Prostate gland (tissue), 2 donors: ENCODE measurements at regions not wholly inside any gene's neighbourhood (a gene's known extent, or its start where the extent isn't known, plus 50 kb on each side); places are given as distances from the start of the nearest gene placed in this dataset.

Experiments
- DNase-seq: peaks from one replicate; pipeline ENCODE4 v3.0.0-alpha.2; 2019; ENCODE audit warnings: low spot score
- H3K27ac ChIP-seq, 2 donors: fragments of 200-600 bp; sonication (generic); 2 replicates each; pipeline ENCODE4 v1.5.1; 2017 to 2019
- H3K27me3 ChIP-seq: fragments of 200-600 bp; sonication (generic); replicated peaks from 2 replicates; pipeline ENCODE4 v1.5.1; 2019; ENCODE audit not compliant: insufficient read depth
- H3K36me3 ChIP-seq, 2 donors: fragments of 200-600 bp; sonication (generic); 1 replicate in 1 of 2; 2 replicates in 1 of 2; pipeline versions ENCODE4 v1.5.1 to v1.8.1; 2017 to 2019
- H3K4me1 ChIP-seq: fragments of 200-600 bp; sonication (generic); replicated peaks from 2 replicates; pipeline ENCODE4 v1.5.1; 2019
- H3K4me3 ChIP-seq, 2 donors: fragments of 200-600 bp; sonication (generic); 2 replicates each; pipeline ENCODE4 v1.5.1; 2017 to 2019
- H3K9me3 ChIP-seq: fragments of 200-600 bp; sonication (generic); 2 replicates; pipeline ENCODE4 v1.5.1; 2017
- POLR2A ChIP-seq: fragments of 450-650 bp; IDR thresholded peaks from one replicate; pipeline ENCODE4 v1.6.1; 2016; ENCODE audit warnings: antibody characterized with exemption, mild to moderate bottlenecking
- POLR2AphosphoS5 ChIP-seq: sonication (generic); formaldehyde crosslinking; IDR thresholded peaks from one replicate; pipeline ENCODE4 v1.6.1; 2017; ENCODE audit warnings: antibody characterized with exemption
- WGBS: methylation state at CpG from one replicate; pipeline ENCODE4 v1.1.5; 2018; 5-methylcytosine and 5-hydroxymethylcytosine counted together
- intact Hi-C: fragments of 100-400 bp; cut with DNase I; formaldehyde crosslinking; loops from one replicate; pipeline ENCODE4 v1.14.2; 2022
- TF ChIP-seq, protein P1 (sequence below), 4 experiments: fragments of 200-600 bp in 2 of 4; fragments of 450-650 bp in 2 of 4; sonication (generic) in 2 of 4; IDR thresholded peaks; 1 replicate in 3 of 4; 2 replicates in 1 of 4; pipeline ENCODE4 v1.5.1; 2016 to 2019; ENCODE audit warnings: antibody characterized with exemption in 4 of 4, mild to moderate bottlenecking in 2 of 4, moderate library complexity in 2 of 4

DNA sequence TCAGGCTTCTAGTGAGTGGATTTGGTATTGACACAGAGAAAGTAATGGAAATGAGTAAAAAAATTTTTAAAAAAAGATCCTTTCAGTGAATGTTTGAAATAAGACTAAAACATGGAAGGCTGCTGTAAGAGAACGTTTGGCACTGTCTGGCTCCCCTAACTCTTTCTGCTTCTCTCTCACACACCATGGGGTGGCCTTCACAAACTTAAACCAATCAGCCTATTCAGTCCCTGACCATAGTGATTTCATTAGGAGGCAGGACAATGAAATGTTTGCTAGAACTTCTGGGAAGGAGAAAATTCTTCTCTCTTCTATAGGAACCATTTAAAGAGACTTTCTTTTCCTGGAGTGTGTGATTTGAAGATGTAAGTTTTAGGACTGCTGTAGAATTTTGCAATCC is 84.2 kb upstream of the GRIN2B start:
- H3K27me3 ChIP-seq: no peaks in the 10 kb centered on the region
- 43% methylated on average over 1 of the region's 1 CpG for WGBS
- no peak overlapping the region for H3K27ac ChIP-seq
- H3K9me3 ChIP-seq: no peaks in the 10 kb centered on the region
- no peaks in the 10 kb centered on the region for H3K36me3 ChIP-seq
- no peak for TF ChIP-seq POLR2AphosphoS5
- TF ChIP-seq, protein P1, sequence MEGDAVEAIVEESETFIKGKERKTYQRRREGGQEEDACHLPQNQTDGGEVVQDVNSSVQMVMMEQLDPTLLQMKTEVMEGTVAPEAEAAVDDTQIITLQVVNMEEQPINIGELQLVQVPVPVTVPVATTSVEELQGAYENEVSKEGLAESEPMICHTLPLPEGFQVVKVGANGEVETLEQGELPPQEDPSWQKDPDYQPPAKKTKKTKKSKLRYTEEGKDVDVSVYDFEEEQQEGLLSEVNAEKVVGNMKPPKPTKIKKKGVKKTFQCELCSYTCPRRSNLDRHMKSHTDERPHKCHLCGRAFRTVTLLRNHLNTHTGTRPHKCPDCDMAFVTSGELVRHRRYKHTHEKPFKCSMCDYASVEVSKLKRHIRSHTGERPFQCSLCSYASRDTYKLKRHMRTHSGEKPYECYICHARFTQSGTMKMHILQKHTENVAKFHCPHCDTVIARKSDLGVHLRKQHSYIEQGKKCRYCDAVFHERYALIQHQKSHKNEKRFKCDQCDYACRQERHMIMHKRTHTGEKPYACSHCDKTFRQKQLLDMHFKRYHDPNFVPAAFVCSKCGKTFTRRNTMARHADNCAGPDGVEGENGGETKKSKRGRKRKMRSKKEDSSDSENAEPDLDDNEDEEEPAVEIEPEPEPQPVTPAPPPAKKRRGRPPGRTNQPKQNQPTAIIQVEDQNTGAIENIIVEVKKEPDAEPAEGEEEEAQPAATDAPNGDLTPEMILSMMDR (IDR thresholded peaks at IDR 0.05): no peak
- no peak for TF ChIP-seq POLR2A
- DNase-seq: no peak
- H3K4me1 ChIP-seq: no peaks in the 10 kb centered on the region
- H3K4me3 ChIP-seq: no peak overlapping the region
- intact Hi-C loops: no loop called here

- no peak overlapping the region for H3K4me3 ChIP-seq
- intact Hi-C loops: no loop called here
- H3K36me3 ChIP-seq: no peaks in the 10 kb centered on the region
- TF ChIP-seq, protein P1 (IDR thresholded peaks at IDR 0.05): no peak
- TF ChIP-seq POLR2A (no peak), POLR2AphosphoS5 (no peak)
- H3K27me3 ChIP-seq: no peaks in the 10 kb centered on the region
- H3K27ac ChIP-seq: no peak overlapping the region
- H3K9me3 ChIP-seq: no peaks in the 10 kb centered on the region
- H3K4me1 ChIP-seq: no peaks in the 10 kb centered on the region
- no peak for DNase-seq
These were observed 84.6 kb upstream of the GRIN2B start for GRCh38 chr12:14066021-14066420.

DNA sequence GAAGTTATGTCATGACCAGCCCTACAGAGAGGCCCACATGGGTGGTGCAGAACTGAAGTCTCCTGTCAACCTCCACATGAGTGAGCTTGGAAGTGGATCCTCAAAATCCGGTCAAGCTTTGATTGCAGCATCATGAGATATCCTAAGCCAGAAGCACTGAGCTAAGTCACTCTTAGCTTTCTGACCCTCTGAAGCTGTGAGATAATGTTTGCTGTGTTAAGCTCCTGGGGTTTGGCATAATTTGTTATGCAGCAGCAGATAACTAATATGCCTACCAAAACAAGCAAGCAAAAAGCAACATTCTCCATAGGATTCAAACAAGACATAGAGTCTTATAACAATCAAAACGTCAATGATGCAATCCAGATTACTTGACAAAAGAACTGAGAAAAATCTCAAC is 87.6 kb upstream of the GRIN2B start:
- no peak overlapping the region for H3K27ac ChIP-seq
- no peak overlapping the region for H3K4me3 ChIP-seq
- no peaks in the 10 kb centered on the region for H3K4me1 ChIP-seq
- WGBS: 86% methylated on average over 2 of the region's 2 CpGs
- DNase-seq: no peak
- H3K9me3 ChIP-seq: no peaks in the 10 kb centered on the region
- TF ChIP-seq POLR2AphosphoS5: no peak
- TF ChIP-seq, protein P1 (IDR thresholded peaks at IDR 0.05): no peak
- TF ChIP-seq POLR2A: no peak
- no peaks in the 10 kb centered on the region for H3K36me3 ChIP-seq
- H3K27me3 ChIP-seq: no peaks in the 10 kb centered on the region
- intact Hi-C loops: no loop called here

DNA sequence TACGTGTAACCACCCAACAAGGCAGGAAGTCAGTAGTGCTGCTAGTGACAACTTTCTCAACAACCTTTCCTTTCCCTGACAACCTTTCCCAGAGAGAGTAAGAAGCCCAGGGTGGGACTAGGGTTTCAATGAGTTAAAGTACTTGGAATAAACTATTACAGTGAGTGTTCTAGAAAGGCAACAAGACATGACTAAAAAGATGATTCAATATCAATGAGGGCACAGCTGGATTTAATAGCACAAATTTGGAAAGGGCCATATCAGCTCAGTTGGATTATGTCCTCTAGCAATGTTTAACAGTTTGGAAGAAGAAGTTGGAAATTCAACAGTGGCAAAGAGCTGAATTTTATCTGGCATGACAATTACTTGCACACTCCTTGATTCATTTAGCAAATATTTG is 90.4 kb upstream of the GRIN2B start:
- Histone ChIP-seq H3K36me3 (no peaks in the 10 kb centered on the region), H3K9me3 (no peaks in the 10 kb centered on the region), H3K4me3 (no peak overlapping the region), H3K27me3 (no peaks in the 10 kb centered on the region), H3K4me1 (no peaks in the 10 kb centered on the region), H3K27ac (no peak overlapping the region)
- intact Hi-C loops: no loop called here
- TF ChIP-seq, protein P1 (IDR thresholded peaks at IDR 0.05): no peak
- WGBS: 69% methylated on average over 1 of the region's 1 CpG
- DNase-seq: no peak

GRCh38 chr12:14072987-14073386 is 91.6 kb upstream of the GRIN2B start:
- no peaks in the 10 kb centered on the region for H3K4me1 ChIP-seq
- TF ChIP-seq, protein P1 (IDR thresholded peaks at IDR 0.05): no peak
- TF ChIP-seq POLR2AphosphoS5 (no peak), POLR2A (no peak)
- intact Hi-C loops: no loop called here
- no peaks in the 10 kb centered on the region for H3K27me3 ChIP-seq
- H3K4me3 ChIP-seq: no peak overlapping the region
- 26% methylated on average over 1 of the region's 1 CpG for WGBS
- H3K9me3 ChIP-seq: no peaks in the 10 kb centered on the region
- no peak for DNase-seq
- H3K27ac ChIP-seq: no peak overlapping the region
- H3K36me3 ChIP-seq: no peaks in the 10 kb centered on the region
